ENCODE measurements at regions not wholly inside any gene's neighbourhood (a gene's known extent, or its start where the extent isn't known, plus 50 kb on each side); places are given as distances from the start of the nearest gene placed in this dataset.

DNA sequence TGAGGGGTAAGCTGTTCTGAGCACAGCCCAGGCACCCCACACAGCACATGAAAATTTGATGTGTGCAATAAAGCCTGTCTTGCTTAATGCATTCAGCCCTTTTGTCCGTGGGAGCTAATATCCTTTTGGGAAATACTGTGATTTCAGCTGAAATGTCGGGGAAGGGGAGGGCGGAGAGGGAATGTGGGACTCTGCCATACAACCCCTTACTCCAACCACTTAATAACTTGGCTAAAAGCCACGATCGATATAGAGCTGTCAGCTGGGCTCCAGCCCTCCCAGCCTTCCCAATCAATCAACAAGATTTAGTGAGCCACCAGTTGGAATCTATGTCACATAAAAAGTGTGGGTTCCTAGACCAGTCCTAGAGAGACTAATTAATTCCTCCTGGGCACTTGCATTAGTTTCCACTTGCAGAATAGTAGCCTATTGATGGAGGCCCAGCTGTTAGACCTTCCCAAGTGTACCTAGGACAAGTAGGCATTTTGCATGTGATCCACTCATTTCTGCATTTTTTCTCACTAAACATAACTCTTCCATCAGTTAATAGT, 82.7 kb upstream of the PIRT start:
- TF ChIP-seq JUND (IDR thresholded peaks at IDR 0.05; ENCODE audit: low read depth, low read length), result no peak
- TF ChIP-seq SP1 (IDR thresholded peaks at IDR 0.05; ENCODE audit: low read depth, low read length), result no peak
